Mesothelial cell of epicardium (in vitro differentiated cells): ENCODE measurements at regions not wholly inside any gene's neighbourhood (a gene's known extent, or its start where the extent isn't known, plus 50 kb on each side); places are given as distances from the start of the nearest gene placed in this dataset.

Experiments used
- DNase-seq, 2 experiments: peaks; one replicate each; pipeline ENCODE4 v3.0.0; 2021; ENCODE audit warnings: low spot score in 2 of 2; ENCODE audit not compliant: unreplicated experiment in 2 of 2
- H3K27ac Mint-ChIP-seq: 2 replicates; pipeline ENCODE4 v1.8.0; 2021; ENCODE audit warnings: mixed read lengths
- H3K27me3 Mint-ChIP-seq: 2 replicates; pipeline ENCODE4 v1.8.0; 2021; ENCODE audit warnings: low read depth, mixed read lengths
- H3K36me3 Mint-ChIP-seq: 2 replicates; pipeline ENCODE4 v1.8.0; 2021; ENCODE audit warnings: mixed read lengths
- H3K4me1 Mint-ChIP-seq: 2 replicates; pipeline ENCODE4 v1.8.0; 2021; ENCODE audit warnings: mixed read lengths
- H3K4me3 Mint-ChIP-seq: 2 replicates; pipeline ENCODE4 v1.8.0; 2021; ENCODE audit warnings: mild to moderate bottlenecking, moderate library complexity, mixed read lengths
- H3K9me3 Mint-ChIP-seq: 2 replicates; pipeline ENCODE4 v1.8.0; 2021; ENCODE audit warnings: mixed read lengths
- TF ChIP-seq, protein P1 (sequence below): fragments of 200-600 bp; sonication (generic); IDR thresholded peaks from one replicate; pipeline ENCODE4 v1.5.0; 2021; ENCODE audit warnings: antibody characterized with exemption; ENCODE audit not compliant: unreplicated experiment

DNA sequence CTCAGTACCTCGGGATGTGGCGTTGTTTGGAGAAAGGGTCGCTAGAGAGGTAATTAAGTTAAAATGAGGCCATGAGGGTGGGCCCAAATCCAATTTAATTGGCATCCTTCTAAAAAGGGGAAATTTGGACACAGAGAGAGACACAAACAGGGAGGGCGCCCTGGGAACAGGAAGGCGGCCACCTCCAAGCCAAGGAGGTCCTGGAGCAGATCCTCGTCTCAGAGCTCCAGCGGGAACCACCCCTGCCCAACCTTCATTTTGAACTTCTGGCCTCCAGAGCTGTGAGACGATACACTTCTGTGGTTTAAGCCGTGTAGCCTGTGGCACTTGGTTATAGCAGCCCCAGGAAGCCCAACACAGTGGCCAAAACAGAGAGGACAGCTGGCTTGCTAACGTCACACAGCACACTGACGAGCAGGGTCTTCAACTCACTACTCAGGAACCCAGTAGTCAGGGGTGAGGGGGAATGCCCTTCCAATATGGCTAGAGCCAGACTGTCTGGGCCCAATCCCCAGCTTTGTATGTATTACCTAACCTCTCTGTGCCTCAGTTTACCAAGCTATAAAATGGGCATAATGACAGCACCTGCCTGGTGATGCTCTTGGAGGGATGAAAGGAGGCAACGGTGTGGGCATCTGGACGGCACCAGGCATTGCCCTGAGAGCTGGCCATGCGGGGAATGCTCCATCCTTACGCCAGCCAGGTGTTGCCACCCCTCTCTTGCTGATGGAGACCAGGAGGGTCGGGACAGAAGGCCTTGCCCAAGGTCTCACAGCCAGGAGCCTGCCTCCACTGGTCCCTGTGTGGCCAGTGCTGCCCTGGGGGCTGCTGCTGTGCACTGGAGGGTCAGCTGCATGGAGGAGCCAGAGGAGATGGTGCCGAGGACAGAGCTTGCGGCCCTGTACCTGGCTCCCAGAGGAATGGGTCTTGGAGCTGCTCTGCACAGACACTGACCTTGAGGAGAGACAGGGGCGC lies 53.3 kb upstream of the LINC01488 start:
- Mint-ChIP-seq H3K36me3 (no peaks in the 10 kb centered on the region), H3K4me3 (no peak overlapping the region), H3K4me1 (peaks cover 5% of the 10 kb centered on the region), H3K27ac (no peak overlapping the region), H3K9me3 (peaks cover 8% of the 10 kb centered on the region), H3K27me3 (no peaks in the 10 kb centered on the region)
- TF ChIP-seq, protein P1, sequence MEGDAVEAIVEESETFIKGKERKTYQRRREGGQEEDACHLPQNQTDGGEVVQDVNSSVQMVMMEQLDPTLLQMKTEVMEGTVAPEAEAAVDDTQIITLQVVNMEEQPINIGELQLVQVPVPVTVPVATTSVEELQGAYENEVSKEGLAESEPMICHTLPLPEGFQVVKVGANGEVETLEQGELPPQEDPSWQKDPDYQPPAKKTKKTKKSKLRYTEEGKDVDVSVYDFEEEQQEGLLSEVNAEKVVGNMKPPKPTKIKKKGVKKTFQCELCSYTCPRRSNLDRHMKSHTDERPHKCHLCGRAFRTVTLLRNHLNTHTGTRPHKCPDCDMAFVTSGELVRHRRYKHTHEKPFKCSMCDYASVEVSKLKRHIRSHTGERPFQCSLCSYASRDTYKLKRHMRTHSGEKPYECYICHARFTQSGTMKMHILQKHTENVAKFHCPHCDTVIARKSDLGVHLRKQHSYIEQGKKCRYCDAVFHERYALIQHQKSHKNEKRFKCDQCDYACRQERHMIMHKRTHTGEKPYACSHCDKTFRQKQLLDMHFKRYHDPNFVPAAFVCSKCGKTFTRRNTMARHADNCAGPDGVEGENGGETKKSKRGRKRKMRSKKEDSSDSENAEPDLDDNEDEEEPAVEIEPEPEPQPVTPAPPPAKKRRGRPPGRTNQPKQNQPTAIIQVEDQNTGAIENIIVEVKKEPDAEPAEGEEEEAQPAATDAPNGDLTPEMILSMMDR = no peak
- no peak for DNase-seq

DNA sequence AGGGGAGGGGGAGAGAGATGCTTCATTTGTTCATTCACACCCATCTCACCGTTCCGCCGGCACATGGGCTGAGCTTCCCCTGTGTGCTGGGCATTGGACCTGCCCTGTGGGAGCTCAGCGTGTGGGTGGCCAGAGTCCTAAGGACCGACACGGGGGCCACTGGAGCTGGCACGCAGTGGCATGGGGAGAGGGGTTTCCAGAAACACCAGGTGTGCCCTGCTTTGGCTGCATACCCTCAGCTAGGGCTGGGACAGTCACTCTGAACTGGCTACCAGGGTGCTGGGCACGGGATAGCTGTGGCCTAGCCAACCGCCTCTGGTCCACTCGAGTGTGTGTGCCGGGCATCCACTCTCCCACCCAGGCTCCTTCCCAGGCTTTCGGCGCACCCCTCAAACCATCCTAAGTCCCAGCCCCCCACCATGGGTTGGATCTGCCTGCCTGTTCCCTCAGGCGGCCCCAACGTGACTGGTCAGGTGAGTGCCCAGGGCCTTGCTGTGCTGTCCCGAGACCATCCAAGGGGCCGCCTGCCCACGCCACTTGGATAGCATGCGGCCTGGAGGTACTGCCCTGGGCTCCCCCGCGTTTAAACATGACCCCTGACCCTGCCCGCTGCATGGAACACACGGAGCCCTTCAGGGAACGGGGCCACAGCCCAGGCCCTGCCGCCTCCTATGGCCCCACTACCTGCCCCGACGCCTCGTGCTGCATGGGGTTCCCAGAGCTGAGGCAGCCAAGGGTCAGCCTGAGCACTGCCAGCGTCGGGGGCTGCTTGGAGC lies 51.6 kb upstream of the LINC01488 start:
- Mint-ChIP-seq H3K27me3 (no peaks in the 10 kb centered on the region), H3K27ac (no peak overlapping the region), H3K36me3 (no peaks in the 10 kb centered on the region), H3K4me1 (peaks cover 8% of the 10 kb centered on the region), H3K9me3 (peaks cover 8% of the 10 kb centered on the region), H3K4me3 (no peak overlapping the region)
- no peak for DNase-seq
- TF ChIP-seq, protein P1 = no peak

DNA sequence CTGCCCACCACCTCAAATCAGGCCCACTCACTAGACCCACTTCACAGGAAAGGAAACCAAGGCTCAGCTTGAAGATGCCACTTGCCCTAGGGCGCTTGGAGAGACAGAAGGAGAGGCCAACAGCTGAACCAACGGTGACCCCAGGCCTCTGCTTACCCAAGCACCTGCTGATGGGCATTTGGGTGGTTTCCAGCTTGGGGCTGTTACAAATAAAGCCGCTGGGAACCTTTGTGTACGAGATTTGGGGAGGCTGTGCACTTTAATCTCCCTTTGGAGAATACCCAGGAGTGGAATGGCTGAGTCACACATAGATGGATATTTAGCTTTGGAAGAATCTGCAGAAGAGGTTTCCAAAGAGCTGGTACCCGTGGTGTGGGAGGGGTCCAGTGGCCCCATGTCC lies 50.9 kb upstream of the LINC01488 start:
- TF ChIP-seq, protein P1 = no peak
- no peaks in the 10 kb centered on the region for H3K27me3 Mint-ChIP-seq
- peaks cover 11% of the 10 kb centered on the region for H3K4me1 Mint-ChIP-seq
- H3K9me3 Mint-ChIP-seq = peaks cover 4% of the 10 kb centered on the region
- no peak overlapping the region for H3K27ac Mint-ChIP-seq
- H3K4me3 Mint-ChIP-seq = no peak overlapping the region
- no peak for DNase-seq
- H3K36me3 Mint-ChIP-seq = no peaks in the 10 kb centered on the region

DNA sequence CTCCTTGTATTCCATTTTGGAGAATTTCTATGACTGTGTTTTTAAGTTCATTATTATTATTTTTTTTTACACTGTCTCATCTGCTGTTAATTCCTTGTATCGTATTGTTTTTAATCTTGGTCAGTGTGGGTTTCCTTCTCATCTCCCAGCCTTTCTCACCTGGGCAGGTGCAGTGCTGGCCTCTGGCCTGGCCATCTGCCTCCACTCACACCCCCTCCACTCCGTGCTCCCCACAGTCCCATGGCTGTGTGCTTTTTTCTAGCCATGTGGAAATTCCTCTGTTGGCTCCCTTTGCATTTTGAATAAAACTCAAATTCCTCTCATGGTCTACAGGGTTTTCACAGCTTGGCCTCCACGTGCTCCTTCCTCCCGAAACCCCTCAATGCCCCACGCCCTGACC lies 50.3 kb upstream of the LINC01488 start:
- H3K27ac Mint-ChIP-seq = no peak overlapping the region
- DNase-seq = no peak
- H3K27me3 Mint-ChIP-seq = no peaks in the 10 kb centered on the region
- peaks cover 13% of the 10 kb centered on the region for H3K4me1 Mint-ChIP-seq
- H3K9me3 Mint-ChIP-seq = no peaks in the 10 kb centered on the region
- TF ChIP-seq, protein P1 = no peak
- H3K36me3 Mint-ChIP-seq = no peaks in the 10 kb centered on the region
- no peak overlapping the region for H3K4me3 Mint-ChIP-seq
